NCI-H524 (cell line): ENCODE measurements at regions not wholly inside any gene's neighbourhood (a gene's known extent, or its start where the extent isn't known, plus 50 kb on each side); places are given as distances from the start of the nearest gene placed in this dataset.

Experiments
- DNase-seq, 2 experiments: peaks; one replicate each; lab custom pipeline; 2025; lab: John Stamatoyannopoulos, UW

GRCh38 chr21:29443411-29444010 is 144.8 kb downstream of the BACH1 start:
- DNase-seq: no peak

GRCh38 chr21:29448766-29449165 is 150.0 kb downstream of the BACH1 start:
- DNase-seq: no peak

GRCh38 chr21:29449306-29449950 is 150.7 kb downstream of the BACH1 start:
- no peak for DNase-seq

- DNase-seq: no peak
Observed at GRCh38 chr21:29450058-29450457, 151.3 kb downstream of the BACH1 start.

- DNase-seq: no peak
Observed at GRCh38 chr21:29453511-29453910, 154.8 kb downstream of the BACH1 start.

GRCh38 chr21:29454179-29454578 is 155.5 kb downstream of the BACH1 start:
- no peak for DNase-seq

GRCh38 chr21:29462479-29462878 is 163.8 kb downstream of the BACH1 start:
- no peak for DNase-seq

- DNase-seq: peak; percentile 48 to 86
Observed at GRCh38 chr21:29465546-29465945, 166.8 kb downstream of the BACH1 start.

- no peak for DNase-seq
Observed at GRCh38 chr21:29466532-29466931, 167.8 kb downstream of the BACH1 start.

- no peak for DNase-seq
Observed at GRCh38 chr21:29470397-29470796, 171.7 kb downstream of the BACH1 start.

GRCh38 chr21:29473808-29474207 is 175.1 kb downstream of the BACH1 start:
- DNase-seq: no peak

- DNase-seq: no peak
Observed at GRCh38 chr21:29475329-29475728, 176.6 kb downstream of the BACH1 start.

GRCh38 chr21:29477347-29477746 is 178.6 kb downstream of the BACH1 start:
- DNase-seq: no peak

GRCh38 chr21:29477941-29478340 is 179.2 kb downstream of the BACH1 start:
- no peak for DNase-seq

- no peak for DNase-seq
Observed at GRCh38 chr21:29481081-29481480, 182.4 kb downstream of the BACH1 start.

- no peak for DNase-seq
Observed at GRCh38 chr21:29481641-29482040, 182.9 kb downstream of the BACH1 start.

GRCh38 chr21:29486306-29486807 is 187.6 kb downstream of the BACH1 start:
- DNase-seq: no peak
